IMR-90 (cell line): ENCODE measurements at regions not wholly inside any gene's neighbourhood (a gene's known extent, or its start where the extent isn't known, plus 50 kb on each side); places are given as distances from the start of the nearest gene placed in this dataset.
A peak's percentile ranks its signal among the peaks of the same experiment; 100 is the strongest.

Experiments used
- ATAC-seq: fragments of 200-7000 bp; cut with Tn5 transposase; 2 replicates; pipeline ENCODE4 v1.9.1; 2020; ENCODE audit warnings: low read depth, mild to moderate bottlenecking, moderate library complexity
- BruUV-seq: library from RNA; stranded (reverse); fragments of 400-500 nt; replicated peaks from 2 replicates; lab custom pipeline; 2021; lab: Mats Ljungman, UMichigan
- CTCF ChIA-PET: fragments of 300-600 bp; formaldehyde crosslinking; extraction: SDS; loops from one replicate; lab custom pipeline; 2021; ENCODE audit warnings: antibody characterized with exemption; lab: Yijun Ruan, JAX
- POLR2A ChIA-PET: fragments of 300-600 bp; sonication (Branson Sonifier 250); formaldehyde crosslinking; loops from one replicate; lab custom pipeline; 2022; ENCODE audit warnings: antibody characterized with exemption; ENCODE audit not compliant: unreplicated experiment; lab: Charles Lee
- DNase-seq: peaks from one replicate; pipeline ENCODE4 v3.0.0; 2013
- H2AFZ ChIP-seq: replicated peaks from 2 replicates; pipeline ENCODE3; 2013; ENCODE audit warnings: low read length, mild to moderate bottlenecking; ENCODE audit not compliant: poor library complexity
- H2AK5ac ChIP-seq: 2 replicates; pipeline ENCODE4 v1.6.1; 2013; ENCODE audit warnings: low read depth, low read length, inconsistent platforms
- H2AK9ac ChIP-seq: replicated peaks from 2 replicates; pipeline ENCODE3; 2013; ENCODE audit warnings: mild to moderate bottlenecking, low read depth, low read length, moderate library complexity; ENCODE audit not compliant: poor library complexity
- H2BK120ac ChIP-seq: 2 replicates; pipeline ENCODE4 v1.6.1; 2013; ENCODE audit warnings: low read depth, low read length, inconsistent platforms
- H2BK15ac ChIP-seq: 3 replicates; pipeline ENCODE4 v1.6.1; 2013; ENCODE audit warnings: low read depth, low read length, inconsistent platforms
- H2BK20ac ChIP-seq: 2 replicates; pipeline ENCODE4 v1.6.1; 2013; ENCODE audit warnings: low read depth, mild to moderate bottlenecking, inconsistent platforms, low read length, moderate library complexity
- H2BK5ac ChIP-seq: 2 replicates; pipeline ENCODE4 v1.6.1; 2013; ENCODE audit warnings: mild to moderate bottlenecking, low read depth, low read length, inconsistent platforms; ENCODE audit not compliant: poor library complexity, severe bottlenecking
- H3K14ac ChIP-seq: replicated peaks from 2 replicates; pipeline ENCODE4 v1.6.1; 2013; ENCODE audit warnings: low read depth, low read length, inconsistent platforms
- H3K18ac ChIP-seq: 2 replicates; pipeline ENCODE4 v1.6.1; 2013; ENCODE audit warnings: low read depth, low read length, control low read depth
- H3K23ac ChIP-seq: 2 replicates; pipeline ENCODE4 v1.6.1; 2013; ENCODE audit warnings: low read depth, low read length, inconsistent platforms
- H3K27ac ChIP-seq: 2 replicates; pipeline ENCODE4 v1.5.1; 2013; ENCODE audit warnings: mild to moderate bottlenecking, control low read depth, low read length; ENCODE audit not compliant: insufficient read depth
- H3K27me3 ChIP-seq: 2 replicates; pipeline ENCODE4 v1.6.1; 2013; ENCODE audit warnings: low read length; ENCODE audit not compliant: control insufficient read depth, insufficient read depth
- H3K36me3 ChIP-seq: 2 replicates; pipeline ENCODE4 v1.6.1; 2013; ENCODE audit warnings: low read length, mixed read lengths; ENCODE audit not compliant: control insufficient read depth, insufficient read depth
- H3K4ac ChIP-seq: 2 replicates; pipeline ENCODE4 v1.6.1; 2013; ENCODE audit warnings: low read depth, low read length, inconsistent platforms
- H3K4me1 ChIP-seq: 2 replicates; pipeline ENCODE4 v1.6.1; 2013; ENCODE audit warnings: low read length, mixed read lengths; ENCODE audit not compliant: control insufficient read depth, insufficient read depth
- H3K4me2 ChIP-seq: 2 replicates; pipeline ENCODE4 v1.6.1; 2013; ENCODE audit warnings: low read depth, mild to moderate bottlenecking, control low read depth, low read length, moderate library complexity
- H3K4me3 ChIP-seq: 2 replicates; pipeline ENCODE4 v1.5.1; 2013; ENCODE audit warnings: low read depth, mild to moderate bottlenecking, control low read depth, low read length, moderate library complexity; ENCODE audit not compliant: insufficient read depth
- H3K56ac ChIP-seq: 2 replicates; pipeline ENCODE4 v1.6.1; 2013; ENCODE audit warnings: low read length, inconsistent platforms; ENCODE audit not compliant: insufficient read depth; ENCODE audit errors: extremely low read depth
- H3K79me1 ChIP-seq, 2 experiments: 2 replicates each; pipeline ENCODE4 v1.6.1; 2013; ENCODE audit warnings: low read length in 2 of 2, inconsistent platforms in 1 of 2, low read depth in 1 of 2
- H3K9ac ChIP-seq: 2 replicates; pipeline ENCODE4 v1.6.1; 2013; ENCODE audit warnings: low read depth, low read length, control low read depth
- H3K9me1 ChIP-seq: 2 replicates; pipeline ENCODE4 v1.6.1; 2013; ENCODE audit warnings: low read length, inconsistent platforms; ENCODE audit not compliant: insufficient read depth
- H3K9me3 ChIP-seq: 2 replicates; pipeline ENCODE4 v1.6.1; 2013; ENCODE audit warnings: low read length; ENCODE audit not compliant: control insufficient read depth, insufficient read depth
- H4K20me1 ChIP-seq: 2 replicates; pipeline ENCODE4 v1.6.1; 2013; ENCODE audit warnings: low read length, inconsistent platforms; ENCODE audit not compliant: insufficient read depth
- H4K5ac ChIP-seq: 2 replicates; pipeline ENCODE4 v1.6.1; 2013; ENCODE audit warnings: mild to moderate bottlenecking, low read depth, low read length, control low read depth
- H4K8ac ChIP-seq, 2 experiments: 2 replicates each; pipeline ENCODE4 v1.6.1; 2013; ENCODE audit warnings: low read depth in 2 of 2, low read length in 2 of 2, control low read depth in 1 of 2, inconsistent platforms in 1 of 2
- H4K91ac ChIP-seq: 2 replicates; pipeline ENCODE4 v1.6.1; 2013; ENCODE audit warnings: low read depth, low read length, inconsistent platforms; ENCODE audit not compliant: insufficient read depth
- BHLHE40 ChIP-seq: fragments of 150-350 bp; IDR thresholded peaks from 2 replicates; pipeline ENCODE4 v1.6.1; 2016; ENCODE audit warnings: mild to moderate bottlenecking, low read depth, low read length
- CHD1 ChIP-seq: IDR thresholded peaks from 2 replicates; pipeline ENCODE4 v1.6.1; 2012; ENCODE audit warnings: low read depth, low read length, improper control_type of control experiment
- ELK1 ChIP-seq: fragments of 150-350 bp; IDR thresholded peaks from 2 replicates; pipeline ENCODE4 v1.6.1; 2016; ENCODE audit warnings: low read depth, mild to moderate bottlenecking, low read length, moderate library complexity, borderline replicate concordance
- MAZ ChIP-seq: IDR thresholded peaks from 2 replicates; pipeline ENCODE4 v1.6.1; 2012; ENCODE audit warnings: low read depth, mild to moderate bottlenecking, low read length, improper control_type of control experiment, moderate library complexity, borderline replicate concordance
- MXI1 ChIP-seq: IDR thresholded peaks from 2 replicates; pipeline ENCODE4 v1.6.1; 2012; ENCODE audit warnings: low read depth, mild to moderate bottlenecking, low read length, moderate library complexity, borderline replicate concordance
- POLR2A ChIP-seq: IDR thresholded peaks from 2 replicates; pipeline ENCODE4 v1.6.1; 2012; ENCODE audit warnings: mild to moderate bottlenecking, low read depth, low read length
- RFX5 ChIP-seq: IDR thresholded peaks from 2 replicates; pipeline ENCODE4 v1.8.0; 2012; ENCODE audit warnings: low read depth, mild to moderate bottlenecking, low read length, moderate library complexity
- WGBS, 2 experiments: methylation state at CpG; one replicate each; pipeline versions ENCODE4 v1.1.5 to v1.1.7; 2013; ENCODE audit warnings: missing lambda C conversion rate in 2 of 2; ENCODE audit not compliant: insufficient read length in 1 of 2; ENCODE audit errors: extremely low coverage in 2 of 2; 5-methylcytosine and 5-hydroxymethylcytosine counted together
- dilution Hi-C: fragments of 300-500 bp; cut with HindIII; formaldehyde crosslinking; loops from one replicate; pipeline ENCODE4 v1.14.3; 2018; ENCODE audit warnings: low sequenced_read_pairs; ENCODE audit not compliant: unreplicated experiment
- in situ Hi-C: fragments of 300-500 bp; cut with MboI; formaldehyde crosslinking; loops from 3 replicates; pipeline ENCODE4 v1.14.3; 2019; ENCODE audit warnings: low sequenced_read_pairs, inconsistent platforms, mixed read lengths
- intact Hi-C: fragments of 100-400 bp; cut with micrococcal nuclease; formaldehyde crosslinking; loops from 2 replicates; pipeline ENCODE4 v1.10.0; 2022

- ChIA-PET CTCF (no interaction called here), POLR2A (no interaction called here)
- DNase-seq (no peak), ATAC-seq (no peak)
- intact Hi-C loops: no loop called here
- H2AK9ac ChIP-seq: no peak overlapping the region
- H3K4me1 ChIP-seq: peaks cover 13% of the 10 kb centered on the region
- H3K9ac ChIP-seq: no peak overlapping the region; the same call in 1 of the 2 replicates
- in situ Hi-C loops: no loop called here
- peak overlapping the region; percentile 89 for H3K14ac ChIP-seq
- no peak for TF ChIP-seq BHLHE40
- TF ChIP-seq CHD1: no peak
- TF ChIP-seq RFX5: no peak
- no peak for TF ChIP-seq POLR2A
- TF ChIP-seq MXI1: no peak
- no peak for TF ChIP-seq MAZ
- no peak for TF ChIP-seq ELK1
- H3K4me3 ChIP-seq: no peak overlapping the region
- H3K9me3 ChIP-seq: no peaks in the 10 kb centered on the region
- 80% methylated on average over 1 of the region's 6 CpGs; no CpG with 5 or more reads in 1 of the 2 experiments for WGBS, 2 experiments
- peak overlapping the region; percentile 66 for H2BK5ac ChIP-seq
- no peaks in the 10 kb centered on the region for H3K79me1 ChIP-seq
- H4K20me1 ChIP-seq: no peaks in the 10 kb centered on the region
- H2AFZ ChIP-seq: no peak overlapping the region
- H2BK15ac ChIP-seq: peak overlapping the region; percentile 91; the same call in 2 of the 3 replicates
- H3K9me1 ChIP-seq: peaks cover 15% of the 10 kb centered on the region
- peak overlapping the region; percentile 73; the same call in 1 of the 2 replicates for H3K56ac ChIP-seq
- H3K27me3 ChIP-seq: no peaks in the 10 kb centered on the region
- H2BK20ac ChIP-seq: peak overlapping the region; percentile 81
- peak overlapping the region; percentile 72 to 83 for H4K8ac ChIP-seq
- H2BK120ac ChIP-seq: peak overlapping the region; percentile 89
- H4K91ac ChIP-seq: peak overlapping the region; percentile 92
- peak overlapping the region; percentile 65; the same call in 1 of the 2 replicates for H3K4ac ChIP-seq
- H3K36me3 ChIP-seq: no peaks in the 10 kb centered on the region
- dilution Hi-C loops: no loop called here
- BruUV-seq: no TSS peak
- H3K4me2 ChIP-seq: peak overlapping the region; percentile 64; the same call in 1 of the 2 replicates
- H4K5ac ChIP-seq: peak overlapping the region; percentile 87; the same call in 1 of the 2 replicates
- peak overlapping the region; percentile 94 for H2AK5ac ChIP-seq
- no peak overlapping the region for H3K27ac ChIP-seq
- H3K18ac ChIP-seq: peak overlapping the region; percentile 65; the same call in 1 of the 2 replicates
- H3K23ac ChIP-seq: peak overlapping the region; percentile 59; the same call in 1 of the 2 replicates
Observed at GRCh38 chr13:97140131-97140530, 82.0 kb upstream of the MBNL2 start.
